ENCODE measurements at regions not wholly inside any gene's neighbourhood (a gene's known extent, or its start where the extent isn't known, plus 50 kb on each side); places are given as distances from the start of the nearest gene placed in this dataset.

GRCh38 chr16:66131895-66132294, 234.6 kb upstream of the CDH5 start:
- peak; percentile 51 for DNase-seq (ENCODE audit: low read depth, low spot score)
- no peak overlapping the region for H3K4me3 ChIP-seq (ENCODE audit: low read depth, low read length)
- in situ Hi-C loops (cut with HindIII; ENCODE audit: low sequenced_read_pairs): no loop called here
- no peak for TF ChIP-seq CTCF (IDR thresholded peaks at IDR 0.05; ENCODE audit: low read depth, low read length)

GRCh38 chr16:66131156-66131807, 235.2 kb upstream of the CDH5 start:
- H3K4me3 ChIP-seq (ENCODE audit: low read depth, low read length): no peak overlapping the region
- TF ChIP-seq CTCF (IDR thresholded peaks at IDR 0.05; ENCODE audit: low read depth, low read length): no peak
- in situ Hi-C loops (cut with HindIII; ENCODE audit: low sequenced_read_pairs): no loop called here
- DNase-seq (ENCODE audit: low read depth, low spot score): peak; percentile 55

GRCh38 chr16:66130296-66130905, 236.1 kb upstream of the CDH5 start:
- in situ Hi-C loops (cut with HindIII; ENCODE audit: low sequenced_read_pairs): no loop called here
- TF ChIP-seq CTCF (IDR thresholded peaks at IDR 0.05; ENCODE audit: low read depth, low read length): no peak
- DNase-seq (ENCODE audit: low read depth, low spot score): peak; percentile 75
- no peak overlapping the region for H3K4me3 ChIP-seq (ENCODE audit: low read depth, low read length)

- no peak for TF ChIP-seq CTCF (IDR thresholded peaks at IDR 0.05; ENCODE audit: low read depth, low read length)
- DNase-seq (ENCODE audit: low read depth, low spot score): no peak
- in situ Hi-C loops (cut with HindIII; ENCODE audit: low sequenced_read_pairs): no loop called here
- no peak overlapping the region for H3K4me3 ChIP-seq (ENCODE audit: low read depth, low read length)
Measured at GRCh38 chr16:66129196-66129595, 237.3 kb upstream of the CDH5 start.

- no peak overlapping the region for H3K4me3 ChIP-seq (ENCODE audit: low read depth, low read length)
- TF ChIP-seq CTCF (IDR thresholded peaks at IDR 0.05; ENCODE audit: low read depth, low read length): no peak
- no peak for DNase-seq (ENCODE audit: low read depth, low spot score)
- in situ Hi-C loops (cut with HindIII; ENCODE audit: low sequenced_read_pairs): no loop called here
Measured at GRCh38 chr16:66128371-66128770, 238.1 kb upstream of the CDH5 start.

- DNase-seq (ENCODE audit: low read depth, low spot score): no peak
- H3K4me3 ChIP-seq (ENCODE audit: low read depth, low read length): no peak overlapping the region
- TF ChIP-seq CTCF (IDR thresholded peaks at IDR 0.05; ENCODE audit: low read depth, low read length): no peak
- in situ Hi-C loops (cut with HindIII; ENCODE audit: low sequenced_read_pairs): no loop called here
Measured at GRCh38 chr16:66127459-66128370, 238.8 kb upstream of the CDH5 start.
